Muscle of back (tissue), 3 donors: ENCODE measurements at regions not wholly inside any gene's neighbourhood (a gene's known extent, or its start where the extent isn't known, plus 50 kb on each side); places are given as distances from the start of the nearest gene placed in this dataset.

Experiments used
- DNase-seq, 3 donors: peaks; one replicate each; pipeline versions ENCODE4 v3.0.0 to v3.0.0-alpha.2; 2013

- DNase-seq = no peak
Measured at GRCh38 chr5:14090755-14091154, 52.4 kb upstream of the TRIO start.

GRCh38 chr5:14090290-14090689 lies 52.9 kb upstream of the TRIO start:
- no peak for DNase-seq

- DNase-seq = no peak
Measured at GRCh38 chr5:14089198-14089597, 53.9 kb upstream of the TRIO start.

GRCh38 chr5:14086261-14086660 lies 56.9 kb upstream of the TRIO start:
- no peak for DNase-seq

- no peak for DNase-seq
Measured at GRCh38 chr5:14082973-14083372, 60.2 kb upstream of the TRIO start.

- no peak for DNase-seq
Measured at GRCh38 chr5:14082523-14082922, 60.6 kb upstream of the TRIO start.

- no peak for DNase-seq
Measured at GRCh38 chr5:14081791-14082190, 61.4 kb upstream of the TRIO start.

GRCh38 chr5:14078716-14079115 lies 64.4 kb upstream of the TRIO start:
- DNase-seq = no peak

- no peak for DNase-seq
Measured at GRCh38 chr5:14077501-14077900, 65.6 kb upstream of the TRIO start.

GRCh38 chr5:14076561-14076960 lies 66.6 kb upstream of the TRIO start:
- DNase-seq = no peak

GRCh38 chr5:14075937-14076336 lies 67.2 kb upstream of the TRIO start:
- DNase-seq = no peak

- DNase-seq = no peak
Measured at GRCh38 chr5:14071433-14071832, 71.7 kb upstream of the TRIO start.

- no peak for DNase-seq
Measured at GRCh38 chr5:14069021-14069420, 74.1 kb upstream of the TRIO start.

- DNase-seq = no peak
Measured at GRCh38 chr5:14068136-14068535, 75.0 kb upstream of the TRIO start.

- no peak for DNase-seq
Measured at GRCh38 chr5:14066326-14066725, 76.8 kb upstream of the TRIO start.

GRCh38 chr5:14064841-14065240 lies 78.3 kb upstream of the TRIO start:
- DNase-seq = peak in 1 of 3 donors; percentile 56

GRCh38 chr5:14063691-14064090 lies 79.5 kb upstream of the TRIO start:
- DNase-seq = no peak

- no peak for DNase-seq
Measured at GRCh38 chr5:14063138-14063537, 80.0 kb upstream of the TRIO start.

- no peak for DNase-seq
Measured at GRCh38 chr5:14062178-14062577, 81.0 kb upstream of the TRIO start.

GRCh38 chr5:14061106-14061505 lies 82.0 kb upstream of the TRIO start:
- no peak for DNase-seq

- DNase-seq = no peak
Measured at GRCh38 chr5:14060218-14060617, 82.9 kb upstream of the TRIO start.

GRCh38 chr5:14059810-14060209 lies 83.3 kb upstream of the TRIO start:
- DNase-seq = no peak

GRCh38 chr5:14057289-14057688 lies 85.9 kb upstream of the TRIO start:
- no peak for DNase-seq

- DNase-seq = no peak
Measured at GRCh38 chr5:14056039-14056438, 87.1 kb upstream of the TRIO start.
